Left kidney (tissue), 1 donor: ENCODE measurements at regions not wholly inside any gene's neighbourhood (a gene's known extent, or its start where the extent isn't known, plus 50 kb on each side); places are given as distances from the start of the nearest gene placed in this dataset.

ENCODE experiments used
- DNase-seq: peaks from one replicate; pipeline ENCODE4 v3.0.0-alpha.2; 2013

- no peak for DNase-seq
These were observed 176.0 kb downstream of the ZNF365 start for GRCh38 chr10:62550173-62550572.

GRCh38 chr10:62554632-62555199 is 180.5 kb downstream of the ZNF365 start:
- DNase-seq: no peak

- DNase-seq: no peak
These were observed 185.5 kb downstream of the ZNF365 start for GRCh38 chr10:62559481-62560200.

GRCh38 chr10:62560201-62560819 is 186.1 kb downstream of the ZNF365 start:
- DNase-seq: no peak

DNA sequence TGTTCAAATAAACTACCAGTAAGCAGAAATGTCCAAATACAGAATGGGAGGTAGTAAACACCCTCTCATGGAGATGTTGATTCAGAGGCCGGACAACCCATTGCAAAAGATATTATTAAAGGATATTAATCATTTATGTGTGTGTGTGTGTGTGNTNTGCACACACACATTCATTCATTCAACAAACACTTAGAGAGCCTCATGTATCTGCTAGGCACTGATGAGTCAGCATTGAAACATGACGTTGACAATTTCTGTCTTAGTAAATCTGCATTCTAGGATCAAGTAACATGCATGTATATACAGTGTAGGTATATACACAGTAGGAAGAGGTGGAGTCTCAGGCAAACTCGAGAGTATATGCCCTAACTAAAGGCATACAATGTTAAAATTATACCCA is 187.0 kb downstream of the ZNF365 start:
- no peak for DNase-seq

DNA sequence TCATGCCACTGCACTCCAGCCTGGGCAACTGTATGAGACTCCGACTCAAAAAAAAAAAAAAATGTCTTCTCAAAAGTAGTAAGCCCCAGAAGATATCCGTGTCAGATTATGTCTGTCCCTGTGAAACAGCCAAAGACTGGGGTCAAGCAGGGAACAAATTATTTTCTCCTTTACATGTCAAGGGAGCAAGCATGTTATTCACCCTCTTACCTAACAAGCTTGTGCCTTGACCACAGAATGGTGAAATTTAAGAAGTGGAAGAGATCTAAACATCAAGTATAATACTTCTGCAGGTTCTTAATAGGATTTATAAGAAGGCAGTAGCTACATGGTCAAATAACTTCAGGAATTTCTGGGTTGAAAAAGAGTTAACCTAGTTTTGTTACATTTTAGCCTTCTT is 187.9 kb downstream of the ZNF365 start:
- DNase-seq: no peak

DNA sequence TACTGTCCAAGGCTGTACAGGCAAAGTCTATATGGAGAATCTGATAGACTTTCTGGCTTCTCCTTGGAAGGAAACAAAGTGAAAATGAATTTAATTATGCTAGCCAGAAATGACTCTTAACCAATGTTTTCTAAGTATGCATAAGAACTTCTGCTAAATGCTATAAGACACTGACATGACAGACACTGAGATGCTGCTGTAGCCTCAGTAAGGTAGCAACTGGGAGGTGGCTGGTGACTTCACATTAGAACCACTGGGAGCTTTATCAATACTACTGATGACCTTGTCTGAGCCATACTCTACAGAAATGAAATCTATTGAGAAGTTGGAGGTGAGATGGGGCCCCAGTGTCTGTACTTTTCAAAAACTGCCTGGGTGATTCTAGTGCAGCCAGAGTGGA is 188.6 kb downstream of the ZNF365 start:
- no peak for DNase-seq

DNA sequence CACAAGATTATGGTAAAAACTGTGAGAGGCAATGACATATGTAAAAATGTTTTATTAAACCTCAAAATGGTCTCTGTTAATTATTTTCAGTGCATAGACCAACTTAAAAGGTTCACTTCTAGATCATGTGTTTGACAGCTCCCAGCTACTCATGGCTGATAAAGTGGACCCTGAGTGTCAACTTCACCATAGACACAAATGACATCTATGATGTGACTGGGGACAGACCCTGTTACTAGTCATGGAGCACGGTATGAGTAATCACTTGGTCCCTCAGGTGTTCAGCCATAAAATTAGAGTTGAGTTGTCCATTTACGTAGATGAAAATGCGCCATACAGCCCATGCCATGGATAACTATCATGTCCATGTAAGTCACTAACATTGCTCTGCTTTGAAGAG is 199.8 kb downstream of the ZNF365 start:
- no peak for DNase-seq

GRCh38 chr10:62577076-62577475 is 202.9 kb downstream of the ZNF365 start:
- no peak for DNase-seq

DNA sequence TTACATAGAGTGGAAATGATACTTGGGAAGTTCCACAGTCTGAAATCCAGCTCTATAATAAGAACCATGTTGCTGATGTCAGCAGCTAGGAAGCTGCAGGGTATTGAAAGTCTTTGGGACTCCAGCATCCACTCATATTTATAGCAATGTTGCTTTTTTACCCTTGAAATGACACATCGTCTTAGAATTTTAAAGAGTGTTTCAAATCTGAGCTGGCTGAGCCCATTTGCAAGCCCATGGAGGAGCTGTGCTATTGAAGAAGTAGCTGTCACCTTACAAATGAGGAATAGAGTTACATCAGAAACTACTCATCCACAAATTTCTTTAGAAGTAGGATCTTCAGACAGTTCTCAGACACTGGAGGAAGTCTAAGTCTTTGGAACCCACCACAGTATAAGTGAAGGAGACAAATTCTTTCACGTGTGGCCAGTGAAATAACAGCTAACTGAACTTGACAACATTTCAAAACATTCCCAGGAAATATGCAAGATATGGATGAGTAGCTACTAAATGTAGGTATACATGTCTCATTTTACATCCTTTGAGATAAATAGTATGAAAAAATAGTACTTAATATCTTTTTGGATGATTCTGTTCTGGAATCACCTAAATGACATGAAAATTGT is 203.6 kb downstream of the ZNF365 start:
- DNase-seq: no peak

DNA sequence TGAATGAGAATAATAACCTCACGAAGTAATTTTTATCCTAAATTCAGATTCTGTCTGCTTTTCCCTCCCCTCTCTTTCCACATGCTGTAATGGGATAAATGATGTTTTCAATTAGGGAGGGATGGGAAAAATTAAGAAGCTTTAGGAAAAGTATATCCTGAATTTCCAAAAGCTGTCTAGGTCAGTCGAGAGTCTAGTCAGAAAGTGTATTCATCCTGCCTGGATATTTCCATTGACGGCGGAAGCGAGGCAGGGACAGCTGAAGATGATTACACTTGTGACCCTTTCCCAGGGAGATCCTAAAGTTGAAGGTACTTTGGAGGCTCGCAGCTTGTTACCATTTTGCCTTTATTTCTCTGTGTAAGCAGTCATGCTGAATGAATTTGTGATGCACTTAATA is 204.1 kb downstream of the ZNF365 start:
- DNase-seq: no peak

DNA sequence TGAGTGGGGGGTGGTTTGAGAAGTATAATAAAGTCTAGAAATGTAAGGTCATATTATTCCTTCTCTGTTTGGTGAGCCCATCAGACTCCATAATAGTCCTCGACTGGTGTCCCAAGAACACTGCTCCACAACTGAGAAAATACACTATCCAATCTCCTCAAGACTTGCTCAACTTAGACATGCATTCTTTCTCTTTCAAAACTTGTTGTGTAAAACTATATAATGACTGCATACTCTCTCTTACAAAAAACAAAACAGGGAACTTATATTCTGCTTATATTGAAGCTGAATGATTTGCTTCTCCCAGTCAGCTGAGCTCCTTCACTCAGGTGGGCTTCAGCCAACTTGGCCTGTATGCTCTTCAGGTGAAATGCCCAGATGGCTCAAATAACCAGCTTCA is 204.7 kb downstream of the ZNF365 start:
- no peak for DNase-seq

DNA sequence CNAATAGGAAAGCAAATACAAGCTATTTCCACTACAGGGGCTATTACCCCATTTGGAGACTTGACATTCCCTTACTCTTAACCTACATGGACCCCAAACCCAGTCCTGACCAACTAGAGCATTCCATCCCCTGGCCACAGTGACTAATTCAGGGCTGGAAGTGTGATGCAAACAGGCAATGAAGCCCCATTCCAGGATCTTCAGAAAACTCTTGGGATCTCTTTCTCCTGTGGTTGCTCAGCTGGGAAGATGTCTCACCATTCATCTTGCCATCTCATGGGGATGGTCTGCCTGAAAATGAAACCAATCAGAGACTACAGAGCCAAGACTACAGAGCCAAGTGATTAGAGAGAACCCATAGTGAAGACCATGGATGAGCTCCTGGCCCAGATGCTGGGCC is 206.2 kb downstream of the ZNF365 start:
- no peak for DNase-seq

- DNase-seq: no peak
These were observed 207.2 kb downstream of the ZNF365 start for GRCh38 chr10:62581351-62581750.

GRCh38 chr10:62582101-62582705 is 208.0 kb downstream of the ZNF365 start:
- no peak for DNase-seq

GRCh38 chr10:62582804-62583208 is 208.6 kb downstream of the ZNF365 start:
- DNase-seq: no peak

DNA sequence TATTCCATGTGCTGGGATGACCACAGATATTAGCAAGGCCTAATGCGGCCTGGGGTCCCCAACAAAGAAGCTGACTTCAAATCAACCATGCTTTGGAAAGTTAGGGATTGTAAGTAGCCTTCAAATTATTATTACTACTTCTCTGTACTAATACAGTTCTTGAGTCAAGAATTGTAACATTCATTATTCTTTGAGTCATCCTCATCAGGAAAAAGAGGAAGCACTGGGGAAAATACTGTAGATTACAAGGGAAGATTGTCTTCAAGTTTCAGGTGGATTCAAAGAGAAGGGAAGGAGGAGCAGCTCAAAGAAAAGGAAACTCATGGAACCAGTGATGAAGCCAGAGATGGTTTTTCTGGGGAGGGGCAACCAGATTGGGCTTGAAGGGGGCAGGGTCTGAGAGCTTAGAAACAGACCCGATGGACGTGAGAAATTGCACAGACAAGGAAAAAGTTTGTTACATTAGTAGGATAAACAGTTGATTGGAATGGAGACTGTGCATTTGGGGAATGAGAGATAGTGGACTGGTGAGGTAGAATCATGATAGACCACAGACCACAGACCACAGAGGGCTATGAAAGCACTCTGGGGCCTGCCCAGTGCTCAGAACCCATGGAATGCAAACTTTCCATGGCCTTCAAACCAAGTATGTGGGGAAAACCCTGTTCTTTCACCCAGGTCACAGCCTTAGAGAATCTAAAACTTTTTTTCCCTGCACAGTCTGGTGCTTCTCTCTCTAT is 209.9 kb downstream of the ZNF365 start:
- DNase-seq: no peak

DNA sequence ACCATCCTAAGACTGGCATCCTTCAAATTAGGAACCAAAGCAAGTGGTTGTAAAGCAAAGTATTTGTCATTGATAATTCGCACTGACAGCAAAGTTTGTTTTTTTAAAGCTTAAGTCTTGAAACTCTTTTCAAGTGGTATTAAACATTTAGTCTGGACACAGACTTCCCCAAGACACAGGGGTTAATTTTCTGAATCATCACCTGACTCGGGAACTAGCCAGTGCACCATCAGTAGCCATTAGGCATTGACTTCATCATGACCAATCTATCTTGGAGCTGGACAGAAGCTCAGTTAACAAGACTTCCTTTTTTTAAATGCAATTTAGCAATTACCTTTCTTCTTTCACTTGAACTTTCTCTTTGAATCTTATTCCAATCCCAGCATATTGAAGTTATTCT is 210.6 kb downstream of the ZNF365 start:
- no peak for DNase-seq

DNA sequence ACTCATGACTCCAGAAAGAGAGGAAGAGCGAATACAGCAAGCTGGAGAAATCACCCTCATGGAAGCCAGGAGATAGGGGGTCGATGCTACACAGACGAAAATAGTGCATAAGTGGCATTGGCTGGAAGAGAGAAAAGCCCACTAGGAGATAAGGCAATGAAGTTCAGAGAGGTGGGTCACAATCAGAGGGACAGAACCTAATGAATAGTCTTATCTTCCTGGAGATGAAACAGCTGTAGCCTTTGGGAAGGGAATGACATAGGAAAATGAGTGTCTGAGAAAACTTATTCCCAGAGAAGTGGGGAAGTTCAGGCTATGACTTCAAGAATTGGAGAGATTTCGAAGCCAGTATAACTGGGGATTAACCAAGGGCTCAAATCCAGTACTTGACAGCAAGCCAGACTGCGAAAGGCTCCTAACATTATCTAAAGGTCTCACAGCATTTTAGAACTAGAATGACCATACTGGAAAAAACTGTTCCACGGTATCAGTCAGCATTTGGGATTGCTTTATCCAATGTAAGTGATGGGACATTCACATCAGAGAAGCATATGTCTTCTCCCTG is 211.1 kb downstream of the ZNF365 start:
- DNase-seq: no peak

DNA sequence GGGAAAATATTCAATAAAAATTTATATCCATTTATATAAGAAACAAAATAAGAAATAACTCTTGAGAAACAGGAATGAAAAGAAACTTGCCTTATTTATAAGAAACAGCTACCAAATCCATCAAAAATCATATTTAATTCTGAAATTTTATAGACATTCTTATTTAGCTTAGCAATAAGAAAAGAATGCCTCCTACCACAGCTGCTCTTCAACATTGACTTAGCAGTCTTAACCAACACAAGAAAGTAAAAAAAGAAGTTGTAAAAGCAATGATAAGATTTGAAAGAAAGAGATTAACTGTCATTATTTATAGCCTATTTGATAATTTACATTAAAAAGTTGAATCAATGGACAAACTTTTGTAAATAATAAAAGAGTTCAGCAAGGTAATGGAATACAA is 212.8 kb downstream of the ZNF365 start:
- DNase-seq: no peak

GRCh38 chr10:62588116-62588515 is 213.9 kb downstream of the ZNF365 start:
- no peak for DNase-seq

GRCh38 chr10:62589689-62590088 is 214.8 kb upstream of the ADO start:
- no peak for DNase-seq
